ENCODE measurements at regions not wholly inside any gene's neighbourhood (a gene's known extent, or its start where the extent isn't known, plus 50 kb on each side); places are given as distances from the start of the nearest gene placed in this dataset.
A peak's percentile ranks its signal among the peaks of the same experiment; 100 is the strongest.

DNA sequence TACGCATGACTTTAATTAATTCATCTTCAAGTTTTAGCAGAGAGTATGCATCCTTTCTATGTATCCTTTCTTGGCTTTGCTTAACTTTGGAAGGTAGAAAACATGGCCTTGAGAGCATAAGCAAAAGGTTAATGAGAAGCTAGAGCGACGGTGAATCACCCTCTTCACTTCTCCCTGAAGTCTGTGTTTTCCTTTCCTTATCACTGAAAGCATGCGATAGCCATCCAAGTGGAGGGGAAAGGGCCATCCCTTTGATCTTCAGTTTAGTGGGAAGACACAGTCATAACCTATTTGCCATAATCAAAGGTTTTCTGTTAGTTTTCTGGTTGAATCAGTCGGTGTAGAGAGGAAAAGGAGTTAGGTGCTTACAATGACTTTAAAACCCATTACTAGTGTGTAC is 354.0 kb upstream of the ROBO2 start:
- Histone ChIP-seq H3K27me3 (no peaks in the 10 kb centered on the region), H3K9me3 (no peaks in the 10 kb centered on the region), H3K4me3 (no peak overlapping the region), H3K36me3 (ENCODE audit: low read depth, missing control alignments) (no peaks in the 10 kb centered on the region), H3K4me1 (no peaks in the 10 kb centered on the region), H3K27ac (no peak overlapping the region)
- DNase-seq: no peak
- intact Hi-C loops (cut with DNase I; ENCODE audit: low total_unique reads): no loop called here
- 47 to 51% methylated on average over 5 of the region's 5 CpGs for WGBS, 2 donors
- no peak for TF ChIP-seq POLR2A (IDR thresholded peaks at IDR 0.05)
- TF ChIP-seq, protein P1, sequence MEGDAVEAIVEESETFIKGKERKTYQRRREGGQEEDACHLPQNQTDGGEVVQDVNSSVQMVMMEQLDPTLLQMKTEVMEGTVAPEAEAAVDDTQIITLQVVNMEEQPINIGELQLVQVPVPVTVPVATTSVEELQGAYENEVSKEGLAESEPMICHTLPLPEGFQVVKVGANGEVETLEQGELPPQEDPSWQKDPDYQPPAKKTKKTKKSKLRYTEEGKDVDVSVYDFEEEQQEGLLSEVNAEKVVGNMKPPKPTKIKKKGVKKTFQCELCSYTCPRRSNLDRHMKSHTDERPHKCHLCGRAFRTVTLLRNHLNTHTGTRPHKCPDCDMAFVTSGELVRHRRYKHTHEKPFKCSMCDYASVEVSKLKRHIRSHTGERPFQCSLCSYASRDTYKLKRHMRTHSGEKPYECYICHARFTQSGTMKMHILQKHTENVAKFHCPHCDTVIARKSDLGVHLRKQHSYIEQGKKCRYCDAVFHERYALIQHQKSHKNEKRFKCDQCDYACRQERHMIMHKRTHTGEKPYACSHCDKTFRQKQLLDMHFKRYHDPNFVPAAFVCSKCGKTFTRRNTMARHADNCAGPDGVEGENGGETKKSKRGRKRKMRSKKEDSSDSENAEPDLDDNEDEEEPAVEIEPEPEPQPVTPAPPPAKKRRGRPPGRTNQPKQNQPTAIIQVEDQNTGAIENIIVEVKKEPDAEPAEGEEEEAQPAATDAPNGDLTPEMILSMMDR (IDR thresholded peaks at IDR 0.05): no peak

DNA sequence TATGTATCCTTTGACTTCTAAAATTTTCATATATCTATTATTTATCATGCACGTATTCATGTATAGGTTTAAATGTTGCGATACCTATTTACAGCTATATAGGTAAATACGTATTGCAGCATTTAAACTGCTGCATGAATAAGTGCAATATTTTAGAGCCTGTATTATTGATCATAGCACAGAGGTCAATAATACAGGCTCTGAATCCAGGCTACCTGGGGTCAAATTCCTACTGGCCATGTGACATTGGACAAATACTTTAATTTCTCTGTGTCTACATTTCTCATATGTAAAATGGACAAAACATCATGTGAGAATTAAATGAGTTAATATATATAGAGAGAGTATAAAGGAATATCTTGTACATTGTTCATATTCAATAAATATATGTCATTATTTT is 352.9 kb upstream of the ROBO2 start:
- intact Hi-C loops (cut with DNase I; ENCODE audit: low total_unique reads): no loop called here
- Histone ChIP-seq H3K27ac (no peak overlapping the region), H3K4me1 (no peaks in the 10 kb centered on the region), H3K27me3 (no peaks in the 10 kb centered on the region), H3K4me3 (no peak overlapping the region), H3K36me3 (ENCODE audit: low read depth, missing control alignments) (no peaks in the 10 kb centered on the region), H3K9me3 (no peaks in the 10 kb centered on the region)
- TF ChIP-seq, protein P1 (IDR thresholded peaks at IDR 0.05): no peak
- TF ChIP-seq POLR2A (IDR thresholded peaks at IDR 0.05): no peak
- DNase-seq: no peak
- WGBS, 2 donors: 94 to 99% methylated on average over 3 of the region's 3 CpGs

DNA sequence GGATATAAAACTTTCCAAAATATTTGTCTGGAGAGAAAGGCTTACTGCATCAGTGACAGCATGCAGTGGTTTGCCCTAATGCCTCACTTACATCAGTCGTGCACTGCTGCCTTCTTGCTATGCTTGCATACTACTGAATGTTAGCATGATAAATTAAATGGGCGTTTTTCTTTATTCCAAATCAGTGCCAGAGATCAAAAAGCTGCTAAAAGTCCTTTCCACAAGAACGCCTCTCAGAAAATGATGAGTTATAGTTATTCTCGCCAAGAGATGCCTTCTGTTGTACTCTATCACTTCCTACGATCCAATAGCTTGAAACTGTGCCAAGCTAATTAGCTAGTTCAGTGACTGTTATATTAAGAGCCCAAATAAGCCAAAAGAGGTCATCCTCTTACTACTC is 345.8 kb upstream of the ROBO2 start:
- no peak overlapping the region for H3K27ac ChIP-seq
- no peaks in the 10 kb centered on the region for H3K36me3 ChIP-seq (ENCODE audit: low read depth, missing control alignments)
- intact Hi-C loops (cut with DNase I; ENCODE audit: low total_unique reads): no loop called here
- 50 to 57% methylated on average over 5 of the region's 5 CpGs for WGBS, 2 donors
- TF ChIP-seq, protein P1 (IDR thresholded peaks at IDR 0.05): no peak
- no peak for TF ChIP-seq POLR2A (IDR thresholded peaks at IDR 0.05)
- no peaks in the 10 kb centered on the region for H3K4me1 ChIP-seq
- H3K27me3 ChIP-seq: no peaks in the 10 kb centered on the region
- H3K4me3 ChIP-seq: no peak overlapping the region
- H3K9me3 ChIP-seq: no peaks in the 10 kb centered on the region
- DNase-seq: no peak

DNA sequence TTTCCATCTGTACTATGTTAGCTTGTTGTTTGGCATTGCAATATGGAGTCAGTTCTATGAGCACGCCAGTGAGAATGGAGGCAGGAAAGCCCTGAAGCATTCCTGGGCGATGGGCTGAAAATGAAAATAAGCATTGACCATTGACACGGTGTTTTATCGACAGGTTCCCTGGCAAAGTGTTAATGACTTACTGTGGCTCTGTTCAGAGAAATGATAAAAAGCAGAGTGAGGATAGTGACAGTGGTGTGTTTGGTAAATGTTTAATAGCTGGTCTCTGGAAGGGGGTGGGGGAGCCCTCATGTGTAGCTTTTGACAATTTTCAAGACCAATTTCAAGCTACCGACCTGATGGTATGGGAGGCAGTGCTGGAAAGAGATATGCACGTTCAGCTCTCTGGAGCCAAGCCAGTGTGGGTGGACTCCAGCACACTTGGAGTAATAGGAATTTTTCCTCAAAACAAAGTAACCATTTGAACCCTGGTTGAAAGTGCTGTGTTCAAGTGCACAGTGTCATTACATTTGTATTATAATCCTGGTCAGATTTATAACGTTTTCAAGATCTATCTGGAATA is 341.7 kb upstream of the ROBO2 start:
- 47 to 54% methylated on average over 7 of the region's 7 CpGs for WGBS, 2 donors
- TF ChIP-seq POLR2A (IDR thresholded peaks at IDR 0.05): no peak
- Histone ChIP-seq H3K4me3 (no peak overlapping the region), H3K9me3 (no peaks in the 10 kb centered on the region), H3K36me3 (ENCODE audit: low read depth, missing control alignments) (no peaks in the 10 kb centered on the region), H3K27me3 (no peaks in the 10 kb centered on the region), H3K27ac (no peak overlapping the region), H3K4me1 (no peaks in the 10 kb centered on the region)
- intact Hi-C loops (cut with DNase I; ENCODE audit: low total_unique reads): no loop called here
- DNase-seq: peak; percentile 15

DNA sequence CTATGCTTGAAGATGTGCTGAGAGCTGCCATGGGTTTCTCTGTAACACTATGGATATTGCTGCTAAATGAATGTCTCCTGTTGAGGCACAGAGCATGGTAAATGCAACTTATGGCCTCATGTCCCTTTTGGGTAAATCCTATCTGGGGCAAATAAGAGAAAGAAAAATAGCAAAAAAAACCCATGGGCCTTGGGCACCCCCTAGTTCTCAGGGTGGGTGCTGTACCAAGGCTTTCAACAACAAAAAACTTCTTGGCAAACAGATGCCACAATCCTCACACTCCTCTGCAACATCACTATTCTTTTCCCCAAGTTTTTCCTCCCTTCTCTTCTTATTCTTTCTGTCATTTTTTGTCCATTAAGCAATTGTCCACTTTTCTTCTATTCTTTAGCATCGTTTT is 340.1 kb upstream of the ROBO2 start:
- no peak for DNase-seq
- Histone ChIP-seq H3K27me3 (no peaks in the 10 kb centered on the region), H3K27ac (no peak overlapping the region), H3K4me3 (no peak overlapping the region), H3K4me1 (no peaks in the 10 kb centered on the region), H3K9me3 (no peaks in the 10 kb centered on the region), H3K36me3 (ENCODE audit: low read depth, missing control alignments) (no peaks in the 10 kb centered on the region)
- no peak for TF ChIP-seq POLR2A (IDR thresholded peaks at IDR 0.05)
- TF ChIP-seq, protein P1 (IDR thresholded peaks at IDR 0.05): no peak
- intact Hi-C loops (cut with DNase I; ENCODE audit: low total_unique reads): no loop called here
- 59 to 80% methylated on average over 1 of the region's 1 CpG for WGBS, 2 donors

Measured in testis (tissue), 2 donors.